AG08396 (cell line): ENCODE measurements at regions not wholly inside any gene's neighbourhood (a gene's known extent, or its start where the extent isn't known, plus 50 kb on each side); places are given as distances from the start of the nearest gene placed in this dataset.
A peak's percentile ranks its signal among the peaks of the same experiment; 100 is the strongest.

Experiments used
- DNase-seq: peaks from one replicate; pipeline ENCODE4 v3.0.0; 2012; ENCODE audit warnings: low spot score, mixed read lengths

GRCh38 chr9:82320566-82320965 lies 332.0 kb downstream of the SPATA31D1 start:
- peak; percentile 10 for DNase-seq

- no peak for DNase-seq
These were observed 337.3 kb downstream of the SPATA31D1 start for GRCh38 chr9:82325907-82326306.

GRCh38 chr9:82327641-82328040 lies 339.1 kb downstream of the SPATA31D1 start:
- no peak for DNase-seq

- DNase-seq: no peak
These were observed 342.5 kb downstream of the SPATA31D1 start for GRCh38 chr9:82331079-82331478.

GRCh38 chr9:82332018-82332773 lies 343.6 kb downstream of the SPATA31D1 start:
- peak; percentile 48 for DNase-seq

- no peak for DNase-seq
These were observed 344.2 kb downstream of the SPATA31D1 start for GRCh38 chr9:82332774-82333152.

- DNase-seq: no peak
These were observed 345.1 kb downstream of the SPATA31D1 start for GRCh38 chr9:82333671-82334070.

GRCh38 chr9:82334286-82334685 lies 345.7 kb downstream of the SPATA31D1 start:
- DNase-seq: no peak

GRCh38 chr9:82337351-82337750 lies 348.8 kb downstream of the SPATA31D1 start:
- no peak for DNase-seq

- no peak for DNase-seq
These were observed 353.5 kb downstream of the SPATA31D1 start for GRCh38 chr9:82342046-82342445.

GRCh38 chr9:82346040-82346439 lies 357.5 kb downstream of the SPATA31D1 start:
- no peak for DNase-seq

- DNase-seq: no peak
These were observed 365.2 kb downstream of the SPATA31D1 start for GRCh38 chr9:82353631-82354278.

GRCh38 chr9:82354279-82354659 lies 365.7 kb downstream of the SPATA31D1 start:
- DNase-seq: peak; percentile 48

- no peak for DNase-seq
These were observed 367.6 kb downstream of the SPATA31D1 start for GRCh38 chr9:82356131-82356530.

- DNase-seq: no peak
These were observed 368.3 kb downstream of the SPATA31D1 start for GRCh38 chr9:82356871-82357270.

- DNase-seq: no peak
These were observed 374.6 kb downstream of the SPATA31D1 start for GRCh38 chr9:82363198-82363597.

GRCh38 chr9:82363682-82364081 lies 375.1 kb downstream of the SPATA31D1 start:
- no peak for DNase-seq

- DNase-seq: no peak
These were observed 378.4 kb downstream of the SPATA31D1 start for GRCh38 chr9:82367016-82367415.

- no peak for DNase-seq
These were observed 379.4 kb downstream of the SPATA31D1 start for GRCh38 chr9:82367929-82368328.

GRCh38 chr9:82369251-82369945 lies 380.8 kb downstream of the SPATA31D1 start:
- no peak for DNase-seq

GRCh38 chr9:82375041-82375440 lies 386.5 kb downstream of the SPATA31D1 start:
- DNase-seq: no peak

GRCh38 chr9:82376677-82377232 lies 388.2 kb downstream of the SPATA31D1 start:
- DNase-seq: no peak
